Stimulated activated CD4-positive, alpha-beta T cell treated with anti-CD3 and anti-CD28 coated beads, Interleukin-4, amount 100 ng/mL, for 1 hour (primary cell): ENCODE measurements at regions not wholly inside any gene's neighbourhood (a gene's known extent, or its start where the extent isn't known, plus 50 kb on each side); places are given as distances from the start of the nearest gene placed in this dataset.
"Not testable (repeated sequence)": the region's sequence is repeated elsewhere in the genome, so short reads cannot be mapped to it uniquely, and the experiment has no call there.

Experiments
- DNase-seq: peaks from one replicate; pipeline ENCODE4 v3.0.0-alpha.2; 2020

- no peak for DNase-seq
Observed at GRCh38 chrX:5683996-5684395, 544.7 kb downstream of the NLGN4X start.

GRCh38 chrX:5681159-5681558, 547.5 kb downstream of the NLGN4X start:
- DNase-seq = no peak

GRCh38 chrX:5674036-5674435, 554.6 kb downstream of the NLGN4X start:
- no peak for DNase-seq

- DNase-seq = no peak
Observed at GRCh38 chrX:5672099-5672498, 556.6 kb downstream of the NLGN4X start.

- not testable (repeated sequence) for DNase-seq
Observed at GRCh38 chrX:5666689-5667088, 562.0 kb downstream of the NLGN4X start.

GRCh38 chrX:5656544-5656943, 572.1 kb downstream of the NLGN4X start:
- no peak for DNase-seq

GRCh38 chrX:5650904-5651303, 577.8 kb downstream of the NLGN4X start:
- DNase-seq = no peak

- DNase-seq = no peak
Observed at GRCh38 chrX:5648941-5649568, 579.6 kb downstream of the NLGN4X start.

- no peak for DNase-seq
Observed at GRCh38 chrX:5646818-5647217, 581.8 kb downstream of the NLGN4X start.

- DNase-seq = no peak
Observed at GRCh38 chrX:5644776-5645175, 583.9 kb downstream of the NLGN4X start.

- DNase-seq = no peak
Observed at GRCh38 chrX:5640071-5640470, 588.6 kb downstream of the NLGN4X start.

- no peak for DNase-seq
Observed at GRCh38 chrX:5638572-5638971, 590.1 kb downstream of the NLGN4X start.

- no peak for DNase-seq
Observed at GRCh38 chrX:5632887-5633286, 595.8 kb downstream of the NLGN4X start.

- no peak for DNase-seq
Observed at GRCh38 chrX:5632061-5632614, 596.5 kb downstream of the NLGN4X start.

- no peak for DNase-seq
Observed at GRCh38 chrX:5617666-5618065, 611.0 kb downstream of the NLGN4X start.

GRCh38 chrX:5595570-5595969, 633.1 kb downstream of the NLGN4X start:
- DNase-seq = no peak

- DNase-seq = no peak
Observed at GRCh38 chrX:5586726-5587125, 641.9 kb downstream of the NLGN4X start.

- no peak for DNase-seq
Observed at GRCh38 chrX:5575407-5575806, 653.3 kb downstream of the NLGN4X start.

GRCh38 chrX:5568934-5569333, 659.7 kb downstream of the NLGN4X start:
- DNase-seq = no peak

GRCh38 chrX:5559386-5559785, 669.3 kb downstream of the NLGN4X start:
- no peak for DNase-seq

GRCh38 chrX:5549512-5549911, 679.2 kb downstream of the NLGN4X start:
- DNase-seq = no peak

- no peak for DNase-seq
Observed at GRCh38 chrX:5537098-5537497, 691.6 kb downstream of the NLGN4X start.

- no peak for DNase-seq
Observed at GRCh38 chrX:5536261-5536660, 692.4 kb downstream of the NLGN4X start.

- no peak for DNase-seq
Observed at GRCh38 chrX:5528057-5528456, 700.6 kb downstream of the NLGN4X start.

GRCh38 chrX:5526191-5526590, 702.5 kb downstream of the NLGN4X start:
- no peak for DNase-seq
